A673 (cell line): ENCODE measurements at regions not wholly inside any gene's neighbourhood (a gene's known extent, or its start where the extent isn't known, plus 50 kb on each side); places are given as distances from the start of the nearest gene placed in this dataset.
"Not testable (repeated sequence)": the region's sequence is repeated elsewhere in the genome, so short reads cannot be mapped to it uniquely, and the experiment has no call there.

ENCODE experiments used
- BruUV-seq: library from RNA; stranded (reverse); fragments of 400-500 nt; replicated peaks from 2 replicates; lab custom pipeline; 2021; lab: Mats Ljungman, UMichigan
- CTCF ChIA-PET: fragments of 300-600 bp; sonication (Branson Sonifier 250); formaldehyde crosslinking; loops from one replicate; lab custom pipeline; 2022; ENCODE audit warnings: antibody characterized with exemption; lab: Charles Lee
- POLR2A ChIA-PET: fragments of 300-600 bp; sonication (Branson Sonifier 250); formaldehyde crosslinking; loops from one replicate; lab custom pipeline; 2022; ENCODE audit warnings: antibody characterized with exemption; ENCODE audit not compliant: low non-redundant PET; lab: Charles Lee
- DNase-seq: peaks from one replicate; pipeline ENCODE4 v3.0.0-alpha.2; 2015; ENCODE audit warnings: low spot score
- H3K27ac ChIP-seq: fragments of 200-600 bp; sonication (generic); 2 replicates; pipeline ENCODE4 v1.5.1; 2016; ENCODE audit warnings: mixed run types, low read depth, mild to moderate bottlenecking, mixed read lengths, antibody characterized with exemption, low read length; ENCODE audit not compliant: poor library complexity, severe bottlenecking
- H3K27me3 ChIP-seq: fragments of 200-600 bp; sonication (generic); replicated peaks from 2 replicates; pipeline ENCODE4 v1.6.1; 2017; ENCODE audit warnings: mixed run types, low read depth, mild to moderate bottlenecking, mixed read lengths, antibody characterized with exemption, low read length; ENCODE audit not compliant: insufficient read depth, poor library complexity
- H3K36me3 ChIP-seq: fragments of 200-600 bp; sonication (generic); 2 replicates; pipeline ENCODE4 v1.6.1; 2016; ENCODE audit warnings: mixed run types, mild to moderate bottlenecking, mixed read lengths, antibody characterized with exemption, low read length; ENCODE audit not compliant: insufficient read depth, poor library complexity, severe bottlenecking
- H3K4me1 ChIP-seq: fragments of 200-600 bp; sonication (generic); 2 replicates; pipeline ENCODE4 v1.6.1; 2017; ENCODE audit warnings: mixed run types, mild to moderate bottlenecking, mixed read lengths, antibody characterized with exemption, low read length; ENCODE audit not compliant: insufficient read depth, poor library complexity, severe bottlenecking
- H3K4me3 ChIP-seq: fragments of 200-600 bp; sonication (generic); 2 replicates; pipeline ENCODE4 v1.5.1; 2016; ENCODE audit warnings: low read depth, mixed run types, mild to moderate bottlenecking, mixed read lengths, low read length; ENCODE audit not compliant: poor library complexity, severe bottlenecking
- H3K9me3 ChIP-seq: fragments of 200-600 bp; sonication (generic); 2 replicates; pipeline ENCODE4 v1.6.1; 2016; ENCODE audit warnings: mixed run types, low read depth, mild to moderate bottlenecking, mixed read lengths, antibody characterized with exemption, low read length; ENCODE audit not compliant: poor library complexity, severe bottlenecking
- CTCF ChIP-seq: fragments of 300-800, 200-600 bp; sonication (generic); conservative IDR thresholded peaks from 2 replicates; pipeline ENCODE4 v1.5.1; 2017; ENCODE audit warnings: low read depth, mild to moderate bottlenecking, antibody characterized with exemption, low read length, moderate library complexity, mixed read lengths
- EZH2 ChIP-seq: fragments of 200-600 bp; sonication (generic); IDR thresholded peaks from 2 replicates; pipeline ENCODE4 v1.6.1; 2017; ENCODE audit warnings: borderline replicate concordance, low read depth, mild to moderate bottlenecking, mixed read lengths, antibody characterized with exemption, low read length; ENCODE audit not compliant: poor library complexity, severe bottlenecking
- intact Hi-C: fragments of 100-400 bp; cut with micrococcal nuclease; formaldehyde crosslinking; loops from one replicate; pipeline ENCODE4 v1.10.0; 2022; ENCODE audit not compliant: unreplicated experiment

- no peak overlapping the region for H3K4me3 ChIP-seq
- BruUV-seq, result no TSS peak
- ChIA-PET POLR2A (no interaction called here), CTCF (interaction anchor here (0.5 kb wide), 1 partner anchor 185 kb away, joined by 3 read pairs; no protein-coding TSS in a partner anchor)
- no peaks in the 10 kb centered on the region for H3K9me3 ChIP-seq
- intact Hi-C loops, result no loop called here
- H3K36me3 ChIP-seq, result no peaks in the 10 kb centered on the region
- no peak for TF ChIP-seq EZH2
- TF ChIP-seq CTCF, result no peak
- no peak overlapping the region for H3K27ac ChIP-seq
- peak; percentile 78 for DNase-seq
- H3K4me1 ChIP-seq, result peaks cover 23% of the 10 kb centered on the region
- H3K27me3 ChIP-seq, result peaks cover 17% of the 10 kb centered on the region
These were observed 81.4 kb downstream of the NENF start for GRCh38 chr1:212514056-212514614.

- H3K27me3 ChIP-seq, result peaks cover 17% of the 10 kb centered on the region
- TF ChIP-seq CTCF (no peak), EZH2 (no peak)
- H3K36me3 ChIP-seq, result no peaks in the 10 kb centered on the region
- intact Hi-C loops, result no loop called here
- no peak overlapping the region for H3K27ac ChIP-seq
- peaks cover 23% of the 10 kb centered on the region for H3K4me1 ChIP-seq
- no peaks in the 10 kb centered on the region for H3K9me3 ChIP-seq
- no peak overlapping the region for H3K4me3 ChIP-seq
- ChIA-PET CTCF (no interaction called here), POLR2A (interaction anchor here (0.6 to 0.9 kb wide), 2 partner anchors 43 to 93 kb away, joined by 3 to 6 read pairs; no protein-coding TSS in a partner anchor)
- no TSS peak for BruUV-seq
- no peak for DNase-seq
These were observed 82.1 kb downstream of the NENF start for GRCh38 chr1:212514782-212515181.

GRCh38 chr1:212515329-212515760 is 82.6 kb downstream of the NENF start:
- Histone ChIP-seq H3K36me3 (no peaks in the 10 kb centered on the region), H3K4me1 (peaks cover 23% of the 10 kb centered on the region), H3K27me3 (peaks cover 17% of the 10 kb centered on the region), H3K4me3 (no peak overlapping the region), H3K9me3 (no peaks in the 10 kb centered on the region), H3K27ac (no peak overlapping the region)
- peak; percentile 62 for DNase-seq
- TF ChIP-seq CTCF, result no peak
- no peak for TF ChIP-seq EZH2
- no TSS peak for BruUV-seq
- POLR2A ChIA-PET, result interaction anchor here (0.6 to 0.9 kb wide), 2 partner anchors 43 to 93 kb away, joined by 3 to 6 read pairs; no protein-coding TSS in a partner anchor
- intact Hi-C loops, result no loop called here
- CTCF ChIA-PET, result no interaction called here

- POLR2A ChIA-PET, BruUV-seq, H3K36me3 ChIP-seq: not testable (repeated sequence)
These were observed 83.3 kb downstream of the NENF start for GRCh38 chr1:212516012-212516411.

More at GRCh38 chr1:212516012-212516411, 83.3 kb downstream of the NENF start:
- CTCF ChIA-PET, H3K9me3 ChIP-seq, H3K27ac ChIP-seq, DNase-seq, intact Hi-C loops, H3K4me3 ChIP-seq: not testable (repeated sequence)
- H3K27me3 ChIP-seq, result peaks cover 17% of the 10 kb centered on the region
- peaks cover 23% of the 10 kb centered on the region for H3K4me1 ChIP-seq
